ENCODE measurements at regions not wholly inside any gene's neighbourhood (a gene's known extent, or its start where the extent isn't known, plus 50 kb on each side); places are given as distances from the start of the nearest gene placed in this dataset.

GRCh38 chr18:41732356-41732755 lies 222.7 kb upstream of the PIK3C3 start:
- no peaks in the 10 kb centered on the region for H3K4me1 ChIP-seq
- intact Hi-C loops (cut with DNase I): no loop called here
- no peak for DNase-seq
- no peaks in the 10 kb centered on the region for H3K9me3 ChIP-seq
- no peak overlapping the region for H3K27ac ChIP-seq
- ATAC-seq: no peak
- H3K4me3 ChIP-seq: no peak overlapping the region
- TF ChIP-seq, protein P1, sequence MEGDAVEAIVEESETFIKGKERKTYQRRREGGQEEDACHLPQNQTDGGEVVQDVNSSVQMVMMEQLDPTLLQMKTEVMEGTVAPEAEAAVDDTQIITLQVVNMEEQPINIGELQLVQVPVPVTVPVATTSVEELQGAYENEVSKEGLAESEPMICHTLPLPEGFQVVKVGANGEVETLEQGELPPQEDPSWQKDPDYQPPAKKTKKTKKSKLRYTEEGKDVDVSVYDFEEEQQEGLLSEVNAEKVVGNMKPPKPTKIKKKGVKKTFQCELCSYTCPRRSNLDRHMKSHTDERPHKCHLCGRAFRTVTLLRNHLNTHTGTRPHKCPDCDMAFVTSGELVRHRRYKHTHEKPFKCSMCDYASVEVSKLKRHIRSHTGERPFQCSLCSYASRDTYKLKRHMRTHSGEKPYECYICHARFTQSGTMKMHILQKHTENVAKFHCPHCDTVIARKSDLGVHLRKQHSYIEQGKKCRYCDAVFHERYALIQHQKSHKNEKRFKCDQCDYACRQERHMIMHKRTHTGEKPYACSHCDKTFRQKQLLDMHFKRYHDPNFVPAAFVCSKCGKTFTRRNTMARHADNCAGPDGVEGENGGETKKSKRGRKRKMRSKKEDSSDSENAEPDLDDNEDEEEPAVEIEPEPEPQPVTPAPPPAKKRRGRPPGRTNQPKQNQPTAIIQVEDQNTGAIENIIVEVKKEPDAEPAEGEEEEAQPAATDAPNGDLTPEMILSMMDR (IDR thresholded peaks at IDR 0.05): no peak
- no peaks in the 10 kb centered on the region for H3K36me3 ChIP-seq
- H3K27me3 ChIP-seq (ENCODE audit: low read depth): no peaks in the 10 kb centered on the region

- H3K36me3 ChIP-seq: no peaks in the 10 kb centered on the region
- TF ChIP-seq, protein P1 (IDR thresholded peaks at IDR 0.05): no peak
- intact Hi-C loops (cut with DNase I): no loop called here
- H3K4me3 ChIP-seq: no peak overlapping the region
- ATAC-seq: no peak
- H3K4me1 ChIP-seq: no peaks in the 10 kb centered on the region
- DNase-seq: no peak
- no peak overlapping the region for H3K27ac ChIP-seq
- no peaks in the 10 kb centered on the region for H3K27me3 ChIP-seq (ENCODE audit: low read depth)
- H3K9me3 ChIP-seq: no peaks in the 10 kb centered on the region
Observed at GRCh38 chr18:41731884-41732283, 223.2 kb upstream of the PIK3C3 start.

DNA sequence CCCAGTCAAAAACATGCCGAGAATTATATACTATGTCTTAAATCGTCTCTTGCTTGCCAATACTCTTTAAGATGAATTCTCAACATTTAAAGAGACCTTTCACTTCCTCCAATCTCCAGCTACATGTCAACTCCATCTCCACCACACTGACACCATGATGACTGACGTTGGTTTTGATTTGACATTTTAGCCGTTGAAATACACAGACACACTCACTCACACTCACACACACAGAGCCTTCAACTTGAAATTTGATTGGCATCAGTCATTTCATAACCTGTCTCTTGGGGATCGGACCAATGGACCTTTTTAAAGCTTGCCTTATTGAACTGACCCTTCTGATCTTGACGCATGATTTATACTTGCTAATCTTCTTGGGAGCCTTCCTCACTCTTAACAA lies 230.8 kb upstream of the PIK3C3 start:
- no peaks in the 10 kb centered on the region for H3K9me3 ChIP-seq
- H3K4me1 ChIP-seq: no peaks in the 10 kb centered on the region
- no peak overlapping the region for H3K27ac ChIP-seq
- intact Hi-C loops (cut with DNase I): no loop called here
- TF ChIP-seq, protein P1 (IDR thresholded peaks at IDR 0.05): no peak
- H3K36me3 ChIP-seq: no peaks in the 10 kb centered on the region
- ATAC-seq: no peak
- no peaks in the 10 kb centered on the region for H3K27me3 ChIP-seq (ENCODE audit: low read depth)
- H3K4me3 ChIP-seq: no peak overlapping the region
- no peak for DNase-seq

GRCh38 chr18:41721103-41721790 lies 233.8 kb upstream of the PIK3C3 start:
- Histone ChIP-seq H3K9me3 (no peaks in the 10 kb centered on the region), H3K4me1 (no peaks in the 10 kb centered on the region), H3K4me3 (no peak overlapping the region), H3K27ac (no peak overlapping the region), H3K36me3 (no peaks in the 10 kb centered on the region), H3K27me3 (ENCODE audit: low read depth) (no peaks in the 10 kb centered on the region)
- intact Hi-C loops (cut with DNase I): no loop called here
- DNase-seq (no peak), ATAC-seq (peak in 1 of 2 donors; percentile 46)
- TF ChIP-seq, protein P1 (IDR thresholded peaks at IDR 0.05): no peak

GRCh38 chr18:41720226-41720625 lies 234.8 kb upstream of the PIK3C3 start:
- intact Hi-C loops (cut with DNase I): no loop called here
- Histone ChIP-seq H3K9me3 (no peaks in the 10 kb centered on the region), H3K36me3 (no peaks in the 10 kb centered on the region), H3K4me3 (no peak overlapping the region), H3K4me1 (no peaks in the 10 kb centered on the region), H3K27ac (no peak overlapping the region), H3K27me3 (ENCODE audit: low read depth) (no peaks in the 10 kb centered on the region)
- ATAC-seq (no peak), DNase-seq (no peak)
- TF ChIP-seq, protein P1 (IDR thresholded peaks at IDR 0.05): no peak
